HPDE6-E6E7 (cell line): ENCODE measurements at regions not wholly inside any gene's neighbourhood (a gene's known extent, or its start where the extent isn't known, plus 50 kb on each side); places are given as distances from the start of the nearest gene placed in this dataset.
"Not testable (repeated sequence)": the region's sequence is repeated elsewhere in the genome, so short reads cannot be mapped to it uniquely, and the experiment has no call there.

Source experiments
- DNase-seq: peaks from one replicate; pipeline ENCODE4 v3.0.0; 2011; ENCODE audit warnings: missing footprints; ENCODE audit errors: extremely low spot score

GRCh38 chr4:164676152-164676551 lies 77.8 kb upstream of the SMIM31 start:
- DNase-seq = not testable (repeated sequence)

DNA sequence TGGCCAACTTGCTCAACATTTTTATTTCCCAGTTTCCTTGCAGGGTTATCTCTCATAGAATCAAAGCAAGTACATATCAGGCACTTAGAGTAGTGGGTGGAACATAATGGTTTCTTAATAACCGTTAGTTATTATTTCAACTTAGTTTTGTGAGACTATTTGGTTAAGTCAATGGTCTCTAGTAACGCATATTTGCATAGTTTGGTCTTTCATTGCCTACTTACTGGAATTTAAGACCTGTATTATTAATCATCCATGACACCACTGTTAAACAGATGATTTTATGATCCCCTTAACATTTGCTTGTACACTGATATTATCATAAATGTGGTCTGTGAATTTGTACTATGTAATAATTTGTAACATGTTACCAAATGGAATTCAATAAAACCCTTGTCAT lies 70.9 kb upstream of the SMIM31 start:
- no peak for DNase-seq

DNA sequence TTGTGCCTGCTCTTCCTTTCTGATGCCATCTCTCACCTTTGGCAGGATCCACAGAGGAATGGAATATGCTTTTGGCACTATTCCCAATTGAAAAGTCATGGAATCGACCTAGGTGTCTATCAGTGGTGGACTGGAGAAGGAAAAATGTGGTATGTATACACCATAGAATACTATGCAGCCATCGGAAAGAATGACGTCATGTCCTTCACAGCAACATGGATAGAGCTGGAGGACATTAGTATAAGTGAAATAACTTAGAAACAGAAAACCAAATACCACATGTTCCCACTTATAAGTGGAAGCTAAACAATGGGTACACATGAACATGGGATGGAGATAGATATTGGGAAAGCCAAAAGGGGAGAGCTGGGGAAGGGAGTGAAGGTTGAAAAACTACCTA lies 58.3 kb upstream of the SMIM31 start:
- no peak for DNase-seq

DNA sequence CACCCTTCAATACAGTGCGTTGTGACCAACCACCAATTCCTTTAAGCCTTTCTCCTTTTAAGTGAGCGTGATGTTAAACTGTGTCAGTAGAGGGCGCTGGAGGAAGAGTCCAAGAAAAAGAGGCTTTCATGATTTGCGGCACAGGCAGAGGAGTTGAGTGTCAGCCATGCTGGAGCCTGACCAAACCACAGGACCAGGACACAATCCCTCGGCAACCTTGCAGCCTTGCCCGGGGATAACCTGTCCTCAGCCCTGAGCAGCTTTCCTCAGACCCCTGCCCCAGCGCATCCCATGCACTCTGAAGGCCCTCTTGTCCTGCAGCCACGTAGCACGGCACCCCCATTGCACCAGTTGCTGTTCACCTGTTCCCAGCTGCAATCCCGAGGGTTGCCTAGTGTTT lies 53.5 kb upstream of the SMIM31 start:
- DNase-seq = no peak

DNA sequence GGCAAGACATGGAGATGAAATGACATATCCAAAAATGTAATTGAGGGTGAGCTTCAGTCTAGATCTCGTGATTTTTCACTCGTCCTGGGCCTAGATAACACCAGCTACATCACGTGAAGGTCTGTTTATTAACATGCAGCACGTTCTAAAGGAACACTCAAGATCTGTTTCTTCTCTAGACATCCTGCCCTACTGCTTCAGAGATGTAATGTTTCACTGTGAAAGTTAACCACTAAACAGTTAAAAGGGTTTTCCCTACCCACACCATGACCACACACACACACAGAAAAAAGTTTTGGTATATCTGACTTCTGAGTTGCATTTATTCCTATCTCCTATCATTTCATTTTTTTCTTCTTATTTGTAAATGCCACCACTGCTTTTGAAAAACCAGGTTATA lies 52.3 kb upstream of the SMIM31 start:
- DNase-seq = no peak
